H9 (cell line): ENCODE measurements at regions not wholly inside any gene's neighbourhood (a gene's known extent, or its start where the extent isn't known, plus 50 kb on each side); places are given as distances from the start of the nearest gene placed in this dataset.

Experiments used
- DNase-seq: peaks from one replicate; pipeline ENCODE4 v3.0.0-alpha.2; 2017
- H2AFZ ChIP-seq: one replicate; pipeline ENCODE4 v1.6.1; 2013; ENCODE audit warnings: mild to moderate bottlenecking, low read length, control low read depth, moderate library complexity
- H2AK5ac ChIP-seq: 2 replicates; pipeline ENCODE4 v1.6.1; 2013; ENCODE audit warnings: low read length, control low read depth, mixed read lengths; ENCODE audit not compliant: insufficient read length
- H2BK120ac ChIP-seq: one replicate; pipeline ENCODE4 v1.6.1; 2013; ENCODE audit warnings: low read depth, mild to moderate bottlenecking, low read length, control low read depth, inconsistent platforms; ENCODE audit not compliant: poor library complexity, severe bottlenecking
- H2BK12ac ChIP-seq: 2 replicates; pipeline ENCODE4 v1.6.1; 2013; ENCODE audit warnings: low read length, control low read depth, mixed read lengths, low read depth; ENCODE audit not compliant: insufficient read length
- H2BK15ac ChIP-seq: 2 replicates; pipeline ENCODE4 v1.6.1; 2013; ENCODE audit warnings: low read depth, low read length, control low read depth
- H2BK20ac ChIP-seq: one replicate; pipeline ENCODE4 v1.6.1; 2013; ENCODE audit warnings: low read depth, mild to moderate bottlenecking, low read length, control low read depth, inconsistent platforms; ENCODE audit not compliant: poor library complexity, severe bottlenecking
- H2BK5ac ChIP-seq: 2 replicates; pipeline ENCODE4 v1.6.1; 2013; ENCODE audit warnings: low read length, control low read depth, mixed read lengths; ENCODE audit not compliant: insufficient read length
- H3K14ac ChIP-seq: 2 replicates; pipeline ENCODE4 v1.6.1; 2013; ENCODE audit warnings: low read length, control low read depth; ENCODE audit not compliant: insufficient read depth
- H3K18ac ChIP-seq: 2 replicates; pipeline ENCODE4 v1.6.1; 2013; ENCODE audit warnings: low read depth, mild to moderate bottlenecking, mixed read lengths, low read length, control low read depth; ENCODE audit not compliant: insufficient read length
- H3K23ac ChIP-seq: 2 replicates; pipeline ENCODE4 v1.6.1; 2013; ENCODE audit warnings: low read length, control low read depth, mixed read lengths, low read depth; ENCODE audit not compliant: insufficient read length
- H3K23me2 ChIP-seq: 2 replicates; pipeline ENCODE4 v1.6.1; 2013; ENCODE audit warnings: low read depth, mild to moderate bottlenecking, mixed read lengths, low read length, control low read depth; ENCODE audit not compliant: insufficient read length, poor library complexity, severe bottlenecking
- H3K27ac ChIP-seq: 2 replicates; pipeline ENCODE4 v1.5.1; 2013; ENCODE audit warnings: low read length, control low read depth, mixed read lengths, low read depth; ENCODE audit not compliant: insufficient read length
- H3K27me3 ChIP-seq: 2 replicates; pipeline ENCODE4 v1.6.1; 2013; ENCODE audit warnings: low read length, control low read depth, inconsistent platforms; ENCODE audit not compliant: insufficient read depth
- H3K4ac ChIP-seq: 2 replicates; pipeline ENCODE4 v1.6.1; 2013; ENCODE audit warnings: low read depth, mild to moderate bottlenecking, control low read depth, inconsistent platforms, low read length, moderate library complexity
- H3K4me1 ChIP-seq: 2 replicates; pipeline ENCODE4 v1.6.1; 2013; ENCODE audit warnings: low read length, control low read depth, inconsistent platforms; ENCODE audit not compliant: insufficient read depth
- H3K4me2 ChIP-seq: 2 replicates; pipeline ENCODE4 v1.6.1; 2013; ENCODE audit warnings: low read length, control low read depth, mixed read lengths; ENCODE audit not compliant: insufficient read length, insufficient read depth
- H3K56ac ChIP-seq: 2 replicates; pipeline ENCODE4 v1.6.1; 2013; ENCODE audit warnings: low read depth, mild to moderate bottlenecking, mixed read lengths, low read length, control low read depth; ENCODE audit not compliant: insufficient read length
- H3K79me1 ChIP-seq: 2 replicates; pipeline ENCODE4 v1.6.1; 2013; ENCODE audit warnings: low read depth, mild to moderate bottlenecking, moderate library complexity, low read length, control low read depth, inconsistent platforms; ENCODE audit not compliant: insufficient read depth, poor library complexity, severe bottlenecking
- H3K79me2 ChIP-seq: 2 replicates; pipeline ENCODE4 v1.6.1; 2013; ENCODE audit warnings: low read length, control low read depth, inconsistent platforms; ENCODE audit not compliant: insufficient read depth
- H3K9ac ChIP-seq: 2 replicates; pipeline ENCODE4 v1.6.1; 2013; ENCODE audit warnings: low read length, control low read depth, mixed read lengths; ENCODE audit not compliant: insufficient read length; ENCODE audit errors: extremely low read depth
- H3K9me3 ChIP-seq: one replicate; pipeline ENCODE4 v1.6.1; 2013; ENCODE audit warnings: low read depth, low read length, inconsistent platforms; ENCODE audit not compliant: control insufficient read depth
- H3T11ph ChIP-seq: one replicate; pipeline ENCODE4 v1.6.1; 2013; ENCODE audit warnings: mild to moderate bottlenecking, low read length, control low read depth, inconsistent platforms
- H4K20me1 ChIP-seq: one replicate; pipeline ENCODE4 v1.6.1; 2013; ENCODE audit not compliant: control insufficient read depth, insufficient read length, insufficient read depth
- H4K5ac ChIP-seq: 2 replicates; pipeline ENCODE4 v1.6.1; 2013; ENCODE audit warnings: low read depth, mild to moderate bottlenecking, mixed read lengths, low read length, control low read depth; ENCODE audit not compliant: insufficient read length
- H4K8ac ChIP-seq: replicated peaks from 2 replicates; pipeline ENCODE4 v1.6.1; 2013; ENCODE audit warnings: low read length, control low read depth, mixed read lengths, low read depth; ENCODE audit not compliant: insufficient read length
- H4K91ac ChIP-seq: 2 replicates; pipeline ENCODE4 v1.6.1; 2013; ENCODE audit warnings: low read depth, mild to moderate bottlenecking, moderate library complexity, mixed read lengths, low read length, control low read depth; ENCODE audit not compliant: insufficient read length
- H3K27ac Mint-ChIP-seq, 3 experiments: 2 replicates in 2 of 3; 3 replicates in 1 of 3; pipeline ENCODE4 v1.8.0; 2020 to 2021; ENCODE audit warnings: mixed read lengths in 3 of 3, mild to moderate bottlenecking in 1 of 3, moderate library complexity in 1 of 3
- H3K27me3 Mint-ChIP-seq: 2 replicates; pipeline ENCODE4 v1.8.0; 2021; ENCODE audit warnings: low read depth, mild to moderate bottlenecking, moderate library complexity, mixed read lengths
- H3K36me3 Mint-ChIP-seq, 3 experiments: 2 replicates in 2 of 3; 3 replicates in 1 of 3; pipeline ENCODE4 v1.8.0; 2020 to 2021; ENCODE audit warnings: low read depth in 3 of 3, mixed read lengths in 3 of 3; ENCODE audit not compliant: insufficient read depth in 1 of 3
- H3K4me1 Mint-ChIP-seq, 2 experiments: 2 replicates each; pipeline ENCODE4 v1.8.0; 2020; ENCODE audit warnings: mixed read lengths in 2 of 2
- H3K4me3 Mint-ChIP-seq, 2 experiments: 2 replicates in 1 of 2; 3 replicates in 1 of 2; pipeline ENCODE4 v1.8.0; 2020 to 2021; ENCODE audit warnings: mild to moderate bottlenecking in 2 of 2, mixed read lengths in 2 of 2, moderate library complexity in 1 of 2
- H3K9me3 Mint-ChIP-seq, 2 experiments: 2 replicates in 1 of 2; 3 replicates in 1 of 2; pipeline ENCODE4 v1.8.0; 2020; ENCODE audit warnings: mild to moderate bottlenecking in 2 of 2, mixed read lengths in 2 of 2, moderate library complexity in 1 of 2
- CTCF ChIP-seq: fragments of 200-600 bp; sonication (generic); conservative IDR thresholded peaks from 3 replicates; pipeline ENCODE4 v1.8.0; 2021; ENCODE audit warnings: antibody characterized with exemption, mild to moderate bottlenecking
- WGBS: extraction: QIAGEN DNeasy Blood & Tissue Kit; methylation state at CpG from one replicate; pipeline ENCODE4 v1.1.7; 2013; ENCODE audit warnings: missing lambda C conversion rate, low lambda C conversion rate, mixed read lengths; ENCODE audit not compliant: insufficient read length; ENCODE audit errors: extremely low coverage; 5-methylcytosine and 5-hydroxymethylcytosine counted together

GRCh38 chr15:50837256-50837770 lies 71.2 kb upstream of the AP4E1 start:
- Histone ChIP-seq H2AFZ (no peak overlapping the region), H3K4me2 (no peak overlapping the region), H2BK5ac (no peak overlapping the region), H3K18ac (no peak overlapping the region), H2BK15ac (no peak overlapping the region), H2AK5ac (no peak overlapping the region), H3K4ac (no peak overlapping the region), H3K79me1 (no peaks in the 10 kb centered on the region), H3T11ph (no peak overlapping the region), H3K27me3 (no peaks in the 10 kb centered on the region), H3K23ac (no peak overlapping the region), H2BK120ac (no peak overlapping the region), H3K79me2 (no peaks in the 10 kb centered on the region), H4K5ac (no peak overlapping the region), H3K23me2 (no peaks in the 10 kb centered on the region), H4K91ac (no peak overlapping the region), H3K4me1 (no peaks in the 10 kb centered on the region), H4K8ac (no peak overlapping the region), H3K9me3 (no peaks in the 10 kb centered on the region), H2BK12ac (no peak overlapping the region), H3K27ac (no peak overlapping the region), H4K20me1 (no peaks in the 10 kb centered on the region), H3K9ac (no peak overlapping the region), H3K56ac (no peak overlapping the region), H3K14ac (no peak overlapping the region), H2BK20ac (no peak overlapping the region)
- H3K4me1 Mint-ChIP-seq: peaks cover 10 to 11% of the 10 kb centered on the region in 2 experiments
- DNase-seq: no peak
- WGBS: no CpG with 5 or more reads among the region's 9 CpGs
- no peak overlapping the region for H3K27ac Mint-ChIP-seq
- no peaks in the 10 kb centered on the region for H3K9me3 Mint-ChIP-seq
- no peak overlapping the region for H3K4me3 Mint-ChIP-seq
- no peaks in the 10 kb centered on the region for H3K36me3 Mint-ChIP-seq
- no peak for TF ChIP-seq CTCF
- no peaks in the 10 kb centered on the region for H3K27me3 Mint-ChIP-seq
